ENCODE measurements at regions not wholly inside any gene's neighbourhood (a gene's known extent, or its start where the extent isn't known, plus 50 kb on each side); places are given as distances from the start of the nearest gene placed in this dataset.

DNA sequence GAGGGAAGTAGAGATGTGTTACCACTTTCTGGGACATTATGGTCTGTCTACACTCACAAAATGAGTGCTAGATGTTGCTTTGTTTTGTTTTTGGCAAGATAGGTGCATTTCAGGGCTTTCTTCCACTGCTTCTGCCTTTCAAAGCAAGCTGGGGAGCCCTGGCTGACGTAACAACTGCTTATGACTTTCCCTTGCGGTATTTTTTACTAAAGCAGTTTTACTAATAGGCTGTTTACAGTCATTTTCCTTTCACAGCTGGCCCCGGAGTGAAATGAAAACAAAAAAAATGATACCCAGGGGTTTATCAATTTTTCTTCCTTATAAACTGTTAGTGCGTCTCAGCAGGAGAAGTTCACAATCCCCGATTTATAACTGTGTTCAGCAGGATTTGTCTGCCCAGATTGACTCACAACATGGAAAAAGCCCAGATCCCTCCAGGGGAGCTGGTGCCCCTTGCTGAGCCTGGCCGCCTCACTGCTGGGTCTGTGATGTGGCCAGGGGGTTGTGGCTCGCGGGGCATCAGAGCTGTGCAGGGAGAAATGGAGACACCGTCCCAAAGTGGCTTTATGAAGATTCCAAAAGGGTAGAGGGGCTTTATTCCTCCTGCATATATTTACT lies 184.4 kb upstream of the HS3ST3A1 start:
- TF ChIP-seq, protein P1, sequence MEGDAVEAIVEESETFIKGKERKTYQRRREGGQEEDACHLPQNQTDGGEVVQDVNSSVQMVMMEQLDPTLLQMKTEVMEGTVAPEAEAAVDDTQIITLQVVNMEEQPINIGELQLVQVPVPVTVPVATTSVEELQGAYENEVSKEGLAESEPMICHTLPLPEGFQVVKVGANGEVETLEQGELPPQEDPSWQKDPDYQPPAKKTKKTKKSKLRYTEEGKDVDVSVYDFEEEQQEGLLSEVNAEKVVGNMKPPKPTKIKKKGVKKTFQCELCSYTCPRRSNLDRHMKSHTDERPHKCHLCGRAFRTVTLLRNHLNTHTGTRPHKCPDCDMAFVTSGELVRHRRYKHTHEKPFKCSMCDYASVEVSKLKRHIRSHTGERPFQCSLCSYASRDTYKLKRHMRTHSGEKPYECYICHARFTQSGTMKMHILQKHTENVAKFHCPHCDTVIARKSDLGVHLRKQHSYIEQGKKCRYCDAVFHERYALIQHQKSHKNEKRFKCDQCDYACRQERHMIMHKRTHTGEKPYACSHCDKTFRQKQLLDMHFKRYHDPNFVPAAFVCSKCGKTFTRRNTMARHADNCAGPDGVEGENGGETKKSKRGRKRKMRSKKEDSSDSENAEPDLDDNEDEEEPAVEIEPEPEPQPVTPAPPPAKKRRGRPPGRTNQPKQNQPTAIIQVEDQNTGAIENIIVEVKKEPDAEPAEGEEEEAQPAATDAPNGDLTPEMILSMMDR (IDR thresholded peaks at IDR 0.05; ENCODE audit: poor library complexity, severe bottlenecking), result no peak
- TF ChIP-seq RAD21 (conservative IDR thresholded peaks at IDR 0.05) (no peak), POLR2AphosphoS5 (IDR thresholded peaks at IDR 0.05) (no peak), EZH2 (IDR thresholded peaks at IDR 0.05; ENCODE audit: borderline replicate concordance, insufficient read depth, low read length, poor library complexity, severe bottlenecking) (no peak)
- TF ChIP-seq, protein P2, sequence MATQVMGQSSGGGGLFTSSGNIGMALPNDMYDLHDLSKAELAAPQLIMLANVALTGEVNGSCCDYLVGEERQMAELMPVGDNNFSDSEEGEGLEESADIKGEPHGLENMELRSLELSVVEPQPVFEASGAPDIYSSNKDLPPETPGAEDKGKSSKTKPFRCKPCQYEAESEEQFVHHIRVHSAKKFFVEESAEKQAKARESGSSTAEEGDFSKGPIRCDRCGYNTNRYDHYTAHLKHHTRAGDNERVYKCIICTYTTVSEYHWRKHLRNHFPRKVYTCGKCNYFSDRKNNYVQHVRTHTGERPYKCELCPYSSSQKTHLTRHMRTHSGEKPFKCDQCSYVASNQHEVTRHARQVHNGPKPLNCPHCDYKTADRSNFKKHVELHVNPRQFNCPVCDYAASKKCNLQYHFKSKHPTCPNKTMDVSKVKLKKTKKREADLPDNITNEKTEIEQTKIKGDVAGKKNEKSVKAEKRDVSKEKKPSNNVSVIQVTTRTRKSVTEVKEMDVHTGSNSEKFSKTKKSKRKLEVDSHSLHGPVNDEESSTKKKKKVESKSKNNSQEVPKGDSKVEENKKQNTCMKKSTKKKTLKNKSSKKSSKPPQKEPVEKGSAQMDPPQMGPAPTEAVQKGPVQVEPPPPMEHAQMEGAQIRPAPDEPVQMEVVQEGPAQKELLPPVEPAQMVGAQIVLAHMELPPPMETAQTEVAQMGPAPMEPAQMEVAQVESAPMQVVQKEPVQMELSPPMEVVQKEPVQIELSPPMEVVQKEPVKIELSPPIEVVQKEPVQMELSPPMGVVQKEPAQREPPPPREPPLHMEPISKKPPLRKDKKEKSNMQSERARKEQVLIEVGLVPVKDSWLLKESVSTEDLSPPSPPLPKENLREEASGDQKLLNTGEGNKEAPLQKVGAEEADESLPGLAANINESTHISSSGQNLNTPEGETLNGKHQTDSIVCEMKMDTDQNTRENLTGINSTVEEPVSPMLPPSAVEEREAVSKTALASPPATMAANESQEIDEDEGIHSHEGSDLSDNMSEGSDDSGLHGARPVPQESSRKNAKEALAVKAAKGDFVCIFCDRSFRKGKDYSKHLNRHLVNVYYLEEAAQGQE (IDR thresholded peaks at IDR 0.05; ENCODE audit: borderline replicate concordance), result no peak
